ENCODE measurements at regions not wholly inside any gene's neighbourhood (a gene's known extent, or its start where the extent isn't known, plus 50 kb on each side); places are given as distances from the start of the nearest gene placed in this dataset.

DNA sequence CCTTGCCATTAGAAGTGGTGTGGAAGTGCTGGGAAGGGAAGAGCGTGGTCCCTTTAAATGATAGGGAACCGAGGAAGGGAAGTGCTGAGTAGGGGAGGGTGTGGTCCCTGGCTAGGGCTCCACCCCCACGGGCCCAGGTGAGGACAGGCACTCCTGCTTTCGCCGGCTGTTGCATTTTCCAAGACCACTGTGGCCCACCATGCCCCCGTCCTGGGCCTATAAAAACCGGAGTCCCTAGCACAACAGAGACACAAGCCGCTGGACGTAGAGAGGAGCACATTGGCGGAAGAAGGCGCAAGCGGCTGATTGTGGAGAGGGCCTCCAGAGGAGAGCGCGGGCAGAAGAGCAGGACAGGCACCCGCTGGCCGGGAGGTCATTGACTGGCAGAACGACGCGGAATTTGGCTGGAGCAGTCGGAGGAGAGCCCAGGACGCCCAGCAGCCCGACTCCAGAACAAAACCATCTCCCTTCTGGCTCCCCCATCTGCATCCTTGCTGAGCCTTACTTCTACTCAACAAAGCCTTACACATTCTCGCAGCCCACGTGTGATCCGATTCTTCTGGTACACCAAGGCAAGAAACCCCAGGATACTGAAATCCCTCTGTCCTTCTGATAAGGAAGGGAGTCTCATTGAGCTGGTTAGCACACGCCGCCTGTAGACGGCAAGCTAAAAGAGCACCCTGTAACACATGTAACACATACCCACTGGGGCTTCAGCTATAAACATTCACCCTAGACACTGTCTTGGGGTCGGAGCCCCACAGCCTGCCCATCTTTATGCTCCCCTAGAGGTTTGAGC lies 146.2 kb upstream of the LYZL1 start:
- TF ChIP-seq, protein P1, sequence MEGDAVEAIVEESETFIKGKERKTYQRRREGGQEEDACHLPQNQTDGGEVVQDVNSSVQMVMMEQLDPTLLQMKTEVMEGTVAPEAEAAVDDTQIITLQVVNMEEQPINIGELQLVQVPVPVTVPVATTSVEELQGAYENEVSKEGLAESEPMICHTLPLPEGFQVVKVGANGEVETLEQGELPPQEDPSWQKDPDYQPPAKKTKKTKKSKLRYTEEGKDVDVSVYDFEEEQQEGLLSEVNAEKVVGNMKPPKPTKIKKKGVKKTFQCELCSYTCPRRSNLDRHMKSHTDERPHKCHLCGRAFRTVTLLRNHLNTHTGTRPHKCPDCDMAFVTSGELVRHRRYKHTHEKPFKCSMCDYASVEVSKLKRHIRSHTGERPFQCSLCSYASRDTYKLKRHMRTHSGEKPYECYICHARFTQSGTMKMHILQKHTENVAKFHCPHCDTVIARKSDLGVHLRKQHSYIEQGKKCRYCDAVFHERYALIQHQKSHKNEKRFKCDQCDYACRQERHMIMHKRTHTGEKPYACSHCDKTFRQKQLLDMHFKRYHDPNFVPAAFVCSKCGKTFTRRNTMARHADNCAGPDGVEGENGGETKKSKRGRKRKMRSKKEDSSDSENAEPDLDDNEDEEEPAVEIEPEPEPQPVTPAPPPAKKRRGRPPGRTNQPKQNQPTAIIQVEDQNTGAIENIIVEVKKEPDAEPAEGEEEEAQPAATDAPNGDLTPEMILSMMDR (IDR thresholded peaks at IDR 0.05), result no peak
- Mint-ChIP-seq H3K36me3 (ENCODE audit: low read depth) (no peaks in the 10 kb centered on the region), H3K4me3 (ENCODE audit: unreplicated experiment) (no peak overlapping the region), H3K4me1 (ENCODE audit: low read depth) (peaks cover 34% of the 10 kb centered on the region), H3K27me3 (ENCODE audit: low read depth) (no peaks in the 10 kb centered on the region), H3K27ac (ENCODE audit: unreplicated experiment) (no peak overlapping the region), H3K9me3 (ENCODE audit: low read depth) (no peaks in the 10 kb centered on the region)
- no peak for DNase-seq (ENCODE audit: low spot score)

DNA sequence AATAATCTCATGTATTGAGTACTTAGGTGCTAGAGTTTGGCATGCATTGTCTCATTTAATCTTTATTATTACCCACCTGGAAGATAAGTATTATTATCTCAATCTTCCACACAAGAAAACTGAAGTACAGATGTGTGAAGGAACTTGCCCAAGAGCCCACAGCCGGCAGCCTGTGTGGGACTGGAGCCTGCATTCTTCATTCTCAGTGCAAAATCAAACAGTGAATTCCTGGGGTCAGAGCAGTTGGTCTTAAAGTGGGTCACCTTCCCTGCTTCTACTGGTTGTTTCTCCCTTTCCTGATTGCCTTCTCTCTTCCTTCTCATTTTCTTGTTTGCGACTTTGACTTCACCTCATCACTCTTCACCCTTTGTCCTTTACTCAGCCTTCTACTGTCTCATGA lies 144.7 kb upstream of the LYZL1 start:
- Mint-ChIP-seq H3K4me3 (ENCODE audit: unreplicated experiment) (no peak overlapping the region), H3K27me3 (ENCODE audit: low read depth) (no peaks in the 10 kb centered on the region), H3K4me1 (ENCODE audit: low read depth) (peaks cover 34% of the 10 kb centered on the region), H3K36me3 (ENCODE audit: low read depth) (no peaks in the 10 kb centered on the region), H3K9me3 (ENCODE audit: low read depth) (no peaks in the 10 kb centered on the region), H3K27ac (ENCODE audit: unreplicated experiment) (no peak overlapping the region)
- DNase-seq (ENCODE audit: low spot score), result no peak
- TF ChIP-seq, protein P1 (IDR thresholded peaks at IDR 0.05), result no peak

DNA sequence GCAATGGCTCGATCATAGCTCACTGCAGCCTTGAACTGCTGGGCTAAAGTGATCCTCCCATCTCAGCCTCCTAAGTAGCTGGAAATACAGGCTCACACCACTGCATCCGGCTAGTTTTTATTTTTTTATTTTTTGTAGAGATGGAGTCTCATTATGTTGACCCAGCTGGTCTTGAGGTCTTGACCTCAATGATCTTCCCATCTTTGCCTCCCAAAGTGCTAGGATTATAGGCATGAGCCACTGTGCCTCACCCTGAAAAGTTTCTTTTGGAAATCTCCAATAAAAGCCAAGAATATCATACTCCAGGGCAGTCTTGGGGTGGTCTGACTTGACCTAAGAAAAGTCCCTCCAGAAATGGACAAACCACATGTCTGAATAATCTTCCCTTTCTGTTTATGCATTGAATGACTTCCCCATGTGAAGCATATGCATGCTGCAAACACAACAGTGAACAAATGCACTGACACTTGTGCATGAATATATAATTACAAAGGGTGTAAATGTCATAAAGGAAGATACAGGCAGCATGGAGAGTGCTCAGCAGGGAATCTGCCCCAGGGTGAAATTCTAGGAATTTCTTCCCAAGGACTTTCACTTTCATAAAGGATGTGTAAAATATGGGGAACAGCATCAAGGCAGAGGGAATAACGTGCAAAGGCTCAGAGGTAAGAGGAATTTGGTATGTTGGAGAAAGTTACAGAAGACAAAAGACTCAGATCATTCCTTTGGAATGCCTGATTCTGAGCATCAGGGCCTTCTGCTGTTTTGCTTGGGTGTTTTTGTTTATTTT lies 142.4 kb upstream of the LYZL1 start:
- Mint-ChIP-seq H3K4me3 (ENCODE audit: unreplicated experiment) (no peak overlapping the region), H3K27ac (ENCODE audit: unreplicated experiment) (no peak overlapping the region), H3K9me3 (ENCODE audit: low read depth) (no peaks in the 10 kb centered on the region), H3K4me1 (ENCODE audit: low read depth) (peaks cover 27% of the 10 kb centered on the region), H3K27me3 (ENCODE audit: low read depth) (no peaks in the 10 kb centered on the region), H3K36me3 (ENCODE audit: low read depth) (no peaks in the 10 kb centered on the region)
- TF ChIP-seq, protein P1 (IDR thresholded peaks at IDR 0.05), result no peak
- DNase-seq (ENCODE audit: low spot score), result no peak

DNA sequence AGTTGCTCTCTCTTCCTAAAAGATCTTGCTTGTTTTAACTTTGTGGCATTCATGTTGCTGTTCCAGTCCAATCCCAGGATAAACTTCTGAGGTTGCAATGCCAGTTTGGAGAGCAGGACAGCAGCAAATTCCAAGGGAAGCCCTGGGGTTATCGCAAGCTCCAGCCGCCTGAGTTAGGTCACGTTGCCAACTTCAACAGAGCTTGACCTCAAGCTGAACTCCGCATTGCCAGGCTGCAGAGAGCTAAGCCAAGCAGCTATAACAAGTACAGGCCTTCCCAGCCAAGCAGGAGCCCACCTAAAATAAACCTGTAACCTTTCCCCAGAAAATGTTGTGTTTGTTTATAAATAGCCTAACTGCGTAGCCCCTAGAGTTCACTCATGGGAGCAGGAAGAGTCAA lies 138.9 kb upstream of the LYZL1 start:
- no peak for DNase-seq (ENCODE audit: low spot score)
- H3K27ac Mint-ChIP-seq (ENCODE audit: unreplicated experiment), result no peak overlapping the region

DNA sequence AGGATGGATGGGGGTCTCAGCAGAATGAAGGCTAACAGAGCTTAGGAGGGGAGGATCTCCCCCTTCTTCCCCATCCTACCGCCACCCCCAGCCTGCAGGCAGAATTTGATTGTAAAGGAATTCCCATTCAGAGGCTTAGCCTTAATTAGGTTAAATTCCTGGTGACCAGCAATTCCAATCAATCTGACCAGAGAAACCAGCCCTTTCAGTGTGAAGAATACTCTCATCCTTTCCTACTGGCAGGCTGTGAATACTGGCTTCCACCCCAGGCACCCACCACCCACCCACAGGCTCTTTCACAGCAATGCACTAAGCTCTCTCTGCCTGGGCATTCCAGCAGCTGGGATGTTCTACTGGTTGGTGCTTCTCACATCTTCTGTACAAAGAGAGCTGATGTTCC lies 137.9 kb upstream of the LYZL1 start:
- Mint-ChIP-seq H3K4me3 (ENCODE audit: unreplicated experiment) (no peak overlapping the region), H3K36me3 (ENCODE audit: low read depth) (no peaks in the 10 kb centered on the region), H3K9me3 (ENCODE audit: low read depth) (no peaks in the 10 kb centered on the region), H3K27ac (ENCODE audit: unreplicated experiment) (no peak overlapping the region), H3K4me1 (ENCODE audit: low read depth) (peaks cover 9% of the 10 kb centered on the region), H3K27me3 (ENCODE audit: low read depth) (no peaks in the 10 kb centered on the region)
- TF ChIP-seq, protein P1 (IDR thresholded peaks at IDR 0.05), result no peak
- no peak for DNase-seq (ENCODE audit: low spot score)

More for the DNA sequence above, 138.9 kb upstream of the LYZL1 start:
- Mint-ChIP-seq H3K9me3 (ENCODE audit: low read depth) (no peaks in the 10 kb centered on the region), H3K27me3 (ENCODE audit: low read depth) (no peaks in the 10 kb centered on the region), H3K36me3 (ENCODE audit: low read depth) (no peaks in the 10 kb centered on the region), H3K4me1 (ENCODE audit: low read depth) (peaks cover 9% of the 10 kb centered on the region), H3K4me3 (ENCODE audit: unreplicated experiment) (no peak overlapping the region)
- TF ChIP-seq, protein P1 (IDR thresholded peaks at IDR 0.05), result no peak
